Stimulated activated CD4-positive, alpha-beta T cell treated with anti-CD3 and anti-CD28 coated beads, Interleukin-2, amount 100 ng/mL, for 48 hours (primary cell): ENCODE measurements at regions not wholly inside any gene's neighbourhood (a gene's known extent, or its start where the extent isn't known, plus 50 kb on each side); places are given as distances from the start of the nearest gene placed in this dataset.
"Not testable (repeated sequence)": the region's sequence is repeated elsewhere in the genome, so short reads cannot be mapped to it uniquely, and the experiment has no call there.

Source experiments
- DNase-seq, 2 donors: peaks; one replicate each; pipeline ENCODE4 v3.0.0-alpha.2; 2020

DNA sequence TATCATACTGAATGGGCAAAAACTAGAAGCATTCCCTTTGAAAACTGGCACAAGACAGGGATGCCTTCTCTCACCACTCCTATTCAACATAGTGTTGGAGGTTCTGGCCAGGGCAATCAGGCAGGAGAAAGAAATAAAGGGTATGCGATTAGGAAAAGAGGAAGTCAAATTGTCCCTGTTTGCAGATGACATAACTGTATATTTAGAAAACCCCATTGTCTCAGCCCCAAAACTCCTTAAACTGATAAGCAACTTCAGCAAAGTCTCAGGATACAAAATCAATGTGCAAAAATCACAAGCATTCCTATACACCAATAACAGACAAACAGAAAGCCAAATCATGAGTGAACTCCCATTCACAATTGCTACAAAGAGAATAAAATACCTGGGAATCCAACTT is 52.5 kb upstream of the CCDC71L start:
- DNase-seq = not testable (repeated sequence)

DNA sequence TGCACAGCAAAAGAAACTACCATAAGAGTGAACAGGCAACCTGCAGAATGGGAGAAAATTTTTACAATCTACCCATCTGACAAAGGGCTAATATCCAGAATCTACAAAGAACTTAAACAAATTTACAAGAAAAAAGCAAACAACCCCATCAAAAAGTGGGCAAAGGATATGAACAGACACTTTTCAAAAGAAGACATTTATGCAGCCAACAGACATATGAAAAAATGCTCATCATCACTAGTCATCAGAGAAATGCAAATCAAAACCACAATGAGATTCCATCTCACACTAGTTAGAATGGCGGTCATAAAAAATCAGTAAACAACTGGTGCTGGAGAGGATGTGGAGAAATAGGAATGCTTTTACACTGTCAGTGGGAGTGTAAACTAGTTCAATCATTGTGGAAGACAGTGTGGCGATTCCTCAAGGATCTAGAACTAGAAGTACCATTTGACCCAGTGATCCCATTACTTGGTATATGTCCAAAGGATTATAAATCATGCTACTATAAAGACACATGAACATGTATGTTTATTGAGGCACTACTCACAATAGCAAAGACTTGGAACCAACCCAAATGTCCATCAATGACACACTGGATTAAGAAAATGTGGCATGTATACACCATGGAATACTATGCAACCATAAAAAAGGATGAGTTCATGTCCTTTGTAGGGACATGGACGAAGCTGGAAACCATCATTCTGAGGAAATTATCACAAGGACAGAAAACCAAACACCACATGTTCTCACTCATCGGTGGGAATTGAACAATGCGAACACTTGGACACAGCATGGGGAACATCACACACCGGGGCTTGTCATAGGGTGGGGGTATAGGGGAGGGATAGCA is 53.9 kb upstream of the CCDC71L start:
- not testable (repeated sequence) for DNase-seq

DNA sequence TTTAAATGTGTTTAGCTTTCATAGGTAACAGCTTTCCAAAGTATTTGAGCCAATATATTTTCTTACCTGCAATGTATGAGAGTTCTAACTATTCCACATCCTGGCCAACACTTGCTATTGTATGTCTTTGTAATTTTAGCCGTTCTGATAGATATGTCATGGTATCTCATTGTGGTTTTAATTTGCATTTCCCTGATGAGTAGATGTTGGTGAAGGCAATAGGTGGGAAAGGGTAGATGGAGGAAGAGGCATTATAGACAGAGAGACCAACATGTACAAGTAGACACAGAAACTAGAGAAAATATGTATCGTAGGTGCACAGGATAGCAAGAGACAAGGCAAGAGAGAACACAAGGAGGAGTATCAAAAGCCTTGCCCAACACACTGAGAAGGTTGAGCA is 54.8 kb upstream of the CCDC71L start:
- no peak for DNase-seq

DNA sequence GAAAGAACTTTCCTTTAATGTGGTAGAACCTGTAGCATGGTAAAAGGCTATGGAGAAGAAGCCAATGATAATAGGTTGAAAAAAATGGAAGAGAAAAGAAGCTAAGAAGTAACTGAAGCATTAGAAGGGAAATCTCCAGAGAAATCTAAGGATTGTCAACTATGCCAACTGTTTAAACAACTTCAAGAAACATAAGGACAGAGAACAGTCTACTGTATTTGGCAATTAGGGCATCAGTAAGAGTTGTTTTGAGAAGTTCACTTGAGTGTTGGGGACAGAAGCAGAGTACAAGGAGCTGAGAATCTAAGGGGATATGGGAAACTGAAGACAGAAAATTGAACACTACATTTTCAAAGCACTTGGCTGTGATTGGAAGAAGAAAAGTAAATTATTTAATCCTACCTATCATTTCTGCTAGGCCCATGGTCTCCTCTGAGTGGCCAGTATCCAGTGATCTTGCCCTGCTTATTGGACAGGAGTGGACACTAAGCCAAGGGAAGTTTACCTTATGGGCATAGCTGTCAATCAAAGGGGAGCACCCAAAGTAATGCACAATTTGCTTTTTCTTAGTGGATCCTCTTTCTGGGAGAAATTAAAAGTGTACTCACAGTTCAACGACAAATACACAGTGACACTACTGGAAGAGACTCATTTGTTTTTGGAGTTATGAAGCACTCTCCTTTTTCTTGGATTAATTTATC is 56.4 kb upstream of the CCDC71L start:
- no peak for DNase-seq

DNA sequence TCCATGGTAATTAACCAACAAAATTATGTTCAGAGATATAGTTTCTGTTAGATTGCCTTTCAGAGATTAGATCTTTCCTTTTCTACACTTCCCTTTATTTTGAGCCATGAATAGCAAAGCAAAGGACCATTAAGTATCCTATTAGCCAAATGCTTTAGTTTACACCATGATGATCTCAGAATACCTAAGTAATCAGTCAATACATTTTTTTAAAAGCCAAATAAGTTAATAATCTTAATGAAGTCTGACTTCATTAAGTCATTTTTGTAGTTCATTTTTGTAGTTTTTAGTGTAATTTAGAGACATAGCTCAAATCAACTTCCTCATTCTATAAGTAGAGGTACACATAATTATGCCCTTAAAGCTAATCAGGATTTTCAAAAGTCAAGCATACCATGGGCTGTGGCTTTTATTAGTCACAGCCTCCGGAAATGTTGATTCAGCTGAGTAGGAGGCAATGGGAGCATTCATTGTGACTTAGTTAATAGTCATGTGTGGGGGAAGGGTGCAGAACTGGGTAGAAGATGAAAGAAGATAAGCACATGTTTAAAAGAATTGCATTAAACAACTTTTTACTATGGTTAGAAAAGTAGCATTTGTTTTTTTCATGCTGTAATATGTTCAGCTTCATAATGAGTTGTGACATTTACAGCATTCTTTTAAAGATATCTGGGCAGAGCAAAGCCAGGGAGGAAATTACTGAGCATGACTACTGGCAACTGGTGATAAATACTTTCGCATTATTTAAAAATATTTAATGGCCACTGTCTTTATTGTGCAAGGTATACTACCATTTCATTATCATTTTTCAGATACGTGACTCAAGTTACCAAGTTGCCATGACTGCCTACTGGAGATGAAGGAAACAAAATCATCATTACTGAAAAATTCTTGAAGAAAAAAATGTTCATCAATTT is 57.3 kb upstream of the CCDC71L start:
- peak; percentile 63 to 79 for DNase-seq

DNA sequence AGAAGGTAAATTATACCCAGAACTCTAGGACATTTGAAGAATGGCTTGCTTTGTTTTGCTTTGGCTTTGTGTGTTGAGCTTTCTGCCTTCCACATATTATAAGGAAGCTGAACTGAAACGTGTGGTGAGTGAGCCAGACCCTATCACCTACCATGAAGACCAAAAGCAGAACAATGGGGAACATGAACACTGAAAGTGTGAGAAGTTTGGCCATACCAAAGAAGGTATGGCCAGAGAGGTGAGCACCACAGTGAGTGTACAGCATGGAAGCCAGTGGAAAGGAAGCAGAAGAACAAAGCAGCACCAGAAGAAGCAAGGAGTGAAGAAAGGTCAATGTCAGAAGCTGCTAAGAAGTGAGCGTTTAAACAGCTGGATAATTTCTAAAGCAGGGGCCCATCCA is 59.7 kb upstream of the CCDC71L start:
- no peak for DNase-seq

DNA sequence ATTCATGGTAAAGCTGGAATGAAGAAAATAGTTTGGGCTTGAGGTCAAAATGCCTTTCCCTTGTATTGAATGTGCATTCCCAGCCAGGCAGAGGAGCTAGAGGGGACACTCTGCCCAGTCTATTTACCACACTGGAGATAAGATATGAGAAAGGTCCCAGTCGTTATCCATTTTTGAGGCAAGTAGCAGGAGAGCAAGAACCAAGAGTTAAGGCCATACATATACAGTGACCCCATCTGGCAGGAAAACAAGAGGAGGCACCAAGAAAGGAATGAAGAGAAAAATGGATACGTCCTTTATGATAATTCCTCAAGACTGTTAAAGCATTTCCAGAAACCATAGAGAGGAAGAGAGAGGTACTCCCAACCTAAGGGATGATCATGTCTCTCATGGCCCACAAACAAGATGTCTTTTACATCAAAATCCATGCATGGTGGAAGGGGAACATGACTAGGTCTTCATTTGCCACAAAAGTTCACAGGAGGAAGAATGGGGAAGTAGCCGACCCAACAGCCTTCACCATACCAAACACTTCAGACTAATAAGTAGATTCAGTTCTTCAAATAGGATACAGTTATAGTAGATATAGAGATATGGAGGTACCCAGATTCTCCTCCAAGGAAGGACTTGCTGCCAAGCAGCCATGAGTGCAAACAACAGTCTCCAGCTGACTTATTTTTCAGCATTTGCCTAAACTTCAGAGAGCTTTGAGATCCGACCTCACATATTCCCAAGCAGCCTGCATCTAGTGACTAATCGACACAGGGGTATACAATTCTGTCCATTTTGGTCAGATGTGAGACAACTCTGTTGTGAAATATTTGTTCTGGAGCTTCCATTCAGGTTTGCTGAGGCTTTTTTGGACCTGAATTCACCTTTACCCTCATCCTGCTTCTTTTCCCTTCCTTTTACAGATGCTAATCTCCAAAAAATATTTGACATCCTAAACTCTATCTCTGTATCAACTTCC is 61.1 kb upstream of the CCDC71L start:
- DNase-seq = no peak

DNA sequence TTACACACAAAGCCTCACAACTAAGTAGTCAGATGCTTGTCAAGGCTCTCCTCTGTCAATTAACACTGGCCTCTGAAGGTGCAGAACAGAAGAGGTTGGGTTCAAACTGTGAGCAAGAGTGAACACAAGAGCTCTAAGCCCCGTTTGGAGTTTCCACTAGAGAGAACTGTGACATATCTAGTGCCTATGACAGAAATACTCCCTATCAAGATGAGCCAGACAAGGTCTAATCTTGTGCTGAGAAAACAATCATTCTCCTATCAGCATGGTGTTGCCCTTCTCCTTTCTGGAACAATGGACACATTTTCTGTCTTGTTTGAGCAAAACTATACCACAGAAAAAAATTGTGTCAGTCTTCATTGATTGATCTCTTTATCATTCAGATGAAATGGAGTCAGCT is 62.4 kb upstream of the CCDC71L start:
- no peak for DNase-seq

DNA sequence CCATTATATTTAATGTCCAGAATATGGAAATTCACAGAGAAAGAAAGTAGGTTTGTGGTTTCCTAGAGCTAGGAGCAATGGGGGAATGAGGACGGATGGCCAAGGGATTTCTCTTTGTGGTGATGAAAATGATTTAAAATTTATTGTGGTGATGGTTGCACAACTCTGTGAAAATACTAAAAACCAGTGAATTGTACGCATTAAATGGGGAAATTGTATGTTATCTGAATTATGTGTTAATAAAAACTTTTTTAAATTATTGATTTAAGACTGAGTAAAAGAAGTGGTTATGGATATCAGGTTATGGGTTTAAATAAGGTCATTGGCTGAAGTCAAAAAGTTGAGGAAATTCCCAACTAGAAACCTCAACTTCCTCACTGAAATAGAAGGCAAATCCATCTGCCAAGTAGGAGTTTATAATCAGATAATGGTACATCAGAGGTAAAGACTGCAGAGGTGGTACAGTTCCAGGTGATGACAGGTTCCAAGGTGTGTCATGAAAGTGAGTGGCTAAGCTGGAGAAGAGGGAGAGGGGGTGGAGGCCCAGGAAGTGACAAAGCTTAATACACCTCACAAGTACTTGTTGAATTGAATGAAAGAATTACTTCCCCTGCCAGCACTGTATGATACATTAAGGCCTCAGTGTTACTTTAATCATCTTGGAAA is 68.9 kb upstream of the CCDC71L start:
- DNase-seq = no peak

DNA sequence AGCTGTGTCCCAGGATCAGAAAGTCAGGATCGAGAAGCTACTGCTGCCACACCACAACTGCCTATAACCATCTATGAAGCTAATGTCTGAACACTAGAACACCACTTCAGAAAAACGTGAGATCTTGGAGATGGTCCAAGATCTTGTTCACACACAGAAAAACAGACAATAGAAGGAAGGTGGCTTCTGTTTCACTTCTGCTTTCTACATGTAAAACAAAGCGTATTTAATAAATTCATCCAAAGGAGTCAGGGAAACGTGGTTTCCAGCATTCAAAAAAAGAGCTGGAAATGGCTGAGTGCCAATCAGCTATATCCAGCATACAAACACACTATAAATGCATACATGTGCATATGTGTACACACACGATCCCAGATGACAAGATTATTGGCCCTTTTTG is 70.2 kb upstream of the CCDC71L start:
- no peak for DNase-seq

DNA sequence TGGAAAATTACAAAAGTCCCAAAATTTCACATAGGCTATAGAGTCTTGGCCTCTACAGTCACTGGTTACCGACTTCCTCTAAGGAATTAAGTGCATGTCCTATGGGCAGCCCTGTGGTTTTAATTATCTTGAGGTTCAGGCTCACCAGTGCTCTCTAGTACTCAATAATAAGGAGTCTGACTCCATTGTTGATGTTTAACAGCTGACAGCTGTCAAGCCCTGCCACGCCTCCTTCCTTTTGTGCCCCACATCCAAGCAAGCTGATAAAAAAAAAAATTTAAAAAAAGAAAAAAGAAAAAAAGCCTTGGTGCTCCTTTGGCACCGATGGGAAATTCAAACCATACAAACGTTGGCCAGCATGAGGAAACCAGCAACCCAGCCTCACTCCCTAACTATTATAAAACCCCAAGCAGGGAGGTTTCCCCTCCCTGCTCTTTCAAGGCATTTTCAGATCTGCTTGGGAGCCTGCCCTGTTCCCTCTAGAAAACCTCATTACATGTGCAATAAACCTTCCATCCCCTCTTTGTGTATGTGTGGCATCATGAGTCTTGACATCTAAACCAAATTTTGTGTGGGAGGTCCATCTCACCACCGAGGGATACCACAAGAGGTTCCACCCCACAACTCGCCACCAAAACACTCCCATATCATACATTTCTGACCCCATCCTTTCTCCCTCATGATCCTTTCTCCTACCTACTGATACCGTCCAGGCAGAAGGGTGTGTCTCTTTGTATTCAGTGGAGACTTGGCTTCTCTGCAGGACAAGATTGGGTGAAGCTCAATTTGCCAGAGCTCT is 70.9 kb upstream of the CCDC71L start:
- no peak for DNase-seq

DNA sequence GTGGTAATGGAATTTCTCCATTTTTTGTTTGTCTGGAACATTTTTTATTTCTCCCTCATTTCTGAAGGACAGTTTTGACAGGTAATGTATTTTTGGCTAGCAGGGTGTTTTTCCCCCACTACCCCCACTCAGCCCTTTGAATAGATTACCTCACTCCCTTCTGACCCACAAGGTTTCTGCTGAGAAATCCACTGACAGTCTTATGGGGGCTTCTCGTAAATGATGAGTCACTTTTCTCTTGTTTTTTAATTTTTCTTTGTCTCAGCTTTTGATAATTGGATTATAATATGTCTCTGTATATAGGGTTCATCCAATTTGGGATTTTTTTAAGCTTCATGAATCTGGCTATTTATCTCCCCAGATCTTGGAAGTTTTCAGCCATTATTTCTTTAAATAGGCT is 74.7 kb upstream of the CCDC71L start:
- DNase-seq = no peak

DNA sequence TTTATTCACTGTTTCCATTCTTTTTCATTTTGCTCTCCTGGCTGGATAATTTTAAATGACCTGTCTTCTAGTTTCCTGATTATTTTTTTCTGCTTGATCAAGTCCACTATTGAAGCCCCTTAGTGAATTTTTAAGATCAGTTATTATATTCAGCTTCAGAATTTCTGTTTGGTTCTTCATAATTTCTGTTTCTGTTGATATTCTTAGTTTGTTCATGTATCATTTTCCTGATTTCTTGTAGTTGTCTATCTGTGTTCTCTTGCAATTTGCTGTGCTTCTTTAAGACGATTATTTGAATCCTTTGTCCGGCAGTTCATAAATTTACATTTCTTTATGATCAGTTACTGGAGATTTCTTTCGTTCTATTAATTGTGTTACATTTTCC is 75.2 kb upstream of the CCDC71L start:
- DNase-seq = no peak

DNA sequence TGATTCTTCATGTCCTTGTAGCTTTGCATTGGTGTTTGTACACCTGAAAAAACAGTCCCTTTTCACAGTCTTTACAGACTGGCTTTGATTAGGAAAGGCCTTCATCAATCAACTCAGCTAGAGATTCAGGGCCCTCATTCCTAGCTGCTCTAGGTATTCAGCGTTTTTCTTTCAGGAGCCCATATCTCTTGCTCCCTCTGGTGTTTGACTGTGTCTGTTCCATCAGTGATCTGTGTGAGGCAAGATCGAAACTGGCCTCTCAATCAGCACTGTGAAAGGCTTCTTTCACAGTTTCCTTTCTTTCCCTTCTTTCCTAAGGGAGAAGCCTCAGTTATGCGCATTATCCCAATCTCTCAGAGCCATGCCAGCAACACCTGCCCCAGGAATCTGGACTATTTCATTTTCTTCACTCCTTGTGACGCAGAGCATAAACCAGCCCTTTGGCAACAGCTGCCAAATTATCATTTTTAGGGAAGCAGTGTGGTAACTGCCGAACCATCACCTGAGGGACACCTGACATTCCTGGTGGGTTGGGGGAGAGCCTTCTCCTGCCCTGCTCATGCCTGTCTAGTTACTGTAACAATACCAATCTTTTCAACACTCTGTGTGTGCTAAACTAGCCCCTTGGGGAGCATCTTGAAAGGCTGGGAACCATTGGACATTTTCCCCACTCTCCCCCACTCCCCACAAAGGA is 75.7 kb upstream of the CCDC71L start:
- peak; percentile 19 for DNase-seq

DNA sequence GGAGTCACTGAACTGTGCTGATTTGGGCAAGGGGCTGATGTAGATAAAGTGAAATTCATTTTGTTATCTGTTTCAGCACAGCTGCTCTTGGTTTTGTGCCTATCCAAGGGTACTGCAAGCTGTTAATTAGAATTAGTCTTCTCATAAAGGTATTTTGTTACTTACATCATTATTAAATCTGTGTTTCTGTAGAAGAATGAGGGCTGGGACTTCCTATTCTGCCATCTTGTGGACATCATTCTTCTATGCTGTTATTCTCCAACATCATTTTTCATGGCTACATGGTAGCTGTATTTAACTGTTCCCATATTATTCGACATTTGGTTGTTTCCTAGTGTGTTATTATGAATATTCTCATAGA is 76.2 kb upstream of the CCDC71L start:
- no peak for DNase-seq

DNA sequence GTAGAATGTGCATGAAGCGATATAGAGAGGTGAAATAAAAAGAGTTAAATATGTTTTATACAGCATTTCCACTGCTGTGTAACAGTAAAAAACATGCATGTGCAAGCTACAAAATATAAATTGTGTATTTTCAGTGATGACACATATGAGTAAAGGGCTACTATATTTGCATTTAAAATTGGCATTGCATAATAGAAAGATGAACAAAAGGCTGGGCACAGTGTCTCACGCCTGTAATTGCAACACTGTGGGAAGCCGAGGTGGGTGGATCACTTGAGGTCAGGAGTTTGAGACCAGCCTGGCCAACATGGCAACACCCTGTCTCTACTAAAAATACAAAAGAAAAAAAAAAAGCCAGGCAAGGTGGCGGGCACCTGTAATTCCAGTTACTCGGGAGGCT is 79.8 kb upstream of the CCDC71L start:
- DNase-seq = no peak

DNA sequence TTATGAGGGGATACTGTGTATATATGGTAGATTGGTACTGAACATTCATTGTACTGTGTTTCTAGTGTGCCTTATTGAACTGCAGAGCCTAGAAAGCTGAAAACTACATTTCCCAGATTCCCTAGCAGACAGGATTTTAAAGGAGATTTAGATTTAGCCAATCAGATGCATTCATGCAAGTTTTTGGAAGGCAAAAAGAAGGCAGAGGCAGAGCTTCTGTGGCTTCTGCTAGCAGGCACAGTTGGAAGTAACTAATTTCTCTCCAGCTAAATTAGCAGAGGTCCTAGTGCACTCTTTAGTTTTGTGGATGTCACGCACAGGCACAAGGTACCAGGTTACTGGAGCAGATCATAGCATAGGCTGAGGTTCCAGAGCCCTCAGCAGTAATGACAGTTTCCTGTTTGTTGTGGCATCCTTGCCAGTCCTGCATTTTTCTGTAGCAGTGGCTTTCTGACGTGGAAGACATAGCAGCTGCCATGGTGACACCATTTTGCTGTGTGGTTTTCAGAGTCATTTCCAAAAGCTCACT is 83.7 kb upstream of the CCDC71L start:
- DNase-seq = no peak

DNA sequence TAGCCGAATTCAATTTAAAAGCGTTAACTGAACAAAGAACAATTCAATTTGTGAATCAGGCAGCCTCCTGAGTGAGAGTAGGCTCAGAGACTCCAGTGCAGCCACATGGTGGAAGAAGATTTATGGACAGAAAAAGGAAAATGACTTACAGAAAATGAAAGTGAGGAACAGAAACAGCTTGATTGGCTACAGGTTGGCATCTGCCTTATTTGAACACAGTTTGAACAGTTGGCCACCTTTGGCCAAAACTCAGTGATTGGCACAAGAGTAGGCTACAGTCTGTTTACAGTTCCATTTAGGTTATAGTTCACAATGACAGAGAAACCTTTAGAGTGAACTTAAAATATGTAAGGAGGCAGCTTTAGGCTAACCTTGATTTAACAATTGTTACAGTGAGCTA is 86.3 kb upstream of the CCDC71L start:
- not testable (repeated sequence) for DNase-seq

DNA sequence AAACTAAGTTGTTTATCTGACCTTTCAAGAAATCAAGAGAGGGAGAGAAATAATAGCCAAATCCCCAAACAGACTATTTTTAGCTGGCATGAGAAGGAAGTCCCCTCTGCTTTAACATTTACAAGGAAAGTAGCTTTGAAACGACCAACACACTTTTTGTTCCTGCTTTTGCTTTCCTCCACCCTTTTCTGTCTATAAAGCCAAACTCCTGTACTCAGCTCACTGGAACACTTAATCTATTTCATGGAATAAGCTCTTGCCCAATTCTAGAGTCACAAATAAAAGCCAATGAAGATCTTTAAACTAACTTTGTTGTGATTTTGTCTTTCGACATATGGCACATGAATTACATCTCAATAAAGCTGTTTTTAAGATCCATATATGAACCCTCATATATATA is 86.8 kb upstream of the CCDC71L start:
- no peak for DNase-seq

DNA sequence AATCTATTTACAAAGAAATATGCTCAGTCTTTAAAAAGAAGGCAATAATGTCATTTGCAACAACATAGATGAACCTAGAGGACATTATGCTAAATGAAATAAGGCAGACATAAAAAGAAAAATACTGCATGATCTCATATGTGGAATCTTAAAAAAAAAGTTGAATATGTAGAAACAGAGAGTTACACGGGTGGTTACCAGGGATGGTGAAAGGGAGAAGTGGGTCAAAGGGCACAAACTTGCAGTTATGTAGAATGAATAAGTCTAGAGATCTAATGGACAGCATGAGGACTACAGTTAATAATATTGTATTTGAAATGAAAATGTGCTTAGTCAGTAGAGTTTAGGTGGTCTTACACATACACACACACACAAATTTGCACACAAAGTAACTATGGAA is 88.2 kb upstream of the CCDC71L start:
- DNase-seq = no peak
